Loucy (cell line): ENCODE measurements at regions not wholly inside any gene's neighbourhood (a gene's known extent, or its start where the extent isn't known, plus 50 kb on each side); places are given as distances from the start of the nearest gene placed in this dataset.

Experiments
- H2AFZ ChIP-seq: fragments of 200-600 bp; sonication (generic); 2 replicates; pipeline ENCODE4 v1.6.0; 2016; ENCODE audit warnings: antibody characterized with exemption, mild to moderate bottlenecking, low read length, moderate library complexity
- H3F3A ChIP-seq: fragments of 200-600 bp; 2 replicates; pipeline ENCODE4 v1.6.0; 2016; ENCODE audit warnings: antibody characterized with exemption, low read depth, mild to moderate bottlenecking
- H3K27me3 ChIP-seq: fragments of 200-600 bp; sonication (generic); 2 replicates; pipeline ENCODE4 v1.6.1; 2014; ENCODE audit warnings: low read length, mild to moderate bottlenecking; ENCODE audit not compliant: insufficient read depth, poor library complexity, severe bottlenecking
- H3K36me3 ChIP-seq: fragments of 200-600 bp; sonication (generic); 2 replicates; pipeline ENCODE4 v1.6.1; 2016; ENCODE audit warnings: low read length; ENCODE audit not compliant: insufficient read depth
- H3K4me1 ChIP-seq: fragments of 200-600 bp; sonication (generic); 2 replicates; pipeline ENCODE4 v1.5.1; 2014; ENCODE audit warnings: low read length, mild to moderate bottlenecking; ENCODE audit not compliant: insufficient read depth, poor library complexity, severe bottlenecking
- H3K4me2 ChIP-seq: fragments of 200-600 bp; sonication (generic); 2 replicates; pipeline ENCODE4 v1.6.0; 2014; ENCODE audit warnings: antibody characterized with exemption, low read length, low read depth, mild to moderate bottlenecking; ENCODE audit not compliant: poor library complexity, severe bottlenecking
- H3K4me3 ChIP-seq: fragments of 200-600 bp; sonication (generic); 2 replicates; pipeline ENCODE4 v1.5.1; 2014; ENCODE audit warnings: low read length, mild to moderate bottlenecking, mixed read lengths; ENCODE audit not compliant: poor library complexity, severe bottlenecking
- H3K79me2 ChIP-seq: fragments of 200-600 bp; sonication (generic); 2 replicates; pipeline ENCODE4 v1.6.1; 2014; ENCODE audit warnings: low read length; ENCODE audit not compliant: insufficient read depth
- H3K9ac ChIP-seq: fragments of 200-600 bp; sonication (generic); 2 replicates; pipeline ENCODE4 v1.6.0; 2014; ENCODE audit warnings: mild to moderate bottlenecking, low read depth, low read length, moderate library complexity; ENCODE audit not compliant: poor library complexity, severe bottlenecking
- H3K9me2 ChIP-seq: fragments of 200-600 bp; sonication (generic); replicated peaks from 2 replicates; pipeline ENCODE4 v1.6.1; 2016; ENCODE audit warnings: low read depth, low read length, mixed read lengths
- H3K9me3 ChIP-seq: fragments of 200-600 bp; sonication (generic); 2 replicates; pipeline ENCODE4 v1.6.1; 2014; ENCODE audit warnings: mild to moderate bottlenecking, antibody characterized with exemption, low read length, low read depth; ENCODE audit not compliant: insufficient read depth
- H4K20me1 ChIP-seq: fragments of 200-600 bp; sonication (generic); 2 replicates; pipeline ENCODE4 v1.6.0; 2014; ENCODE audit warnings: antibody characterized with exemption, low read length, mild to moderate bottlenecking; ENCODE audit not compliant: insufficient read depth, poor library complexity, severe bottlenecking
- CTCF ChIP-seq: fragments of 200-600 bp; sonication (generic); conservative IDR thresholded peaks from 2 replicates; pipeline ENCODE4 v1.5.1; 2014; ENCODE audit warnings: mild to moderate bottlenecking, antibody characterized with exemption, low read length
- EZH2phosphoT487 ChIP-seq: fragments of 200-600 bp; IDR thresholded peaks from 2 replicates; pipeline ENCODE4 v1.6.1; 2018; ENCODE audit warnings: antibody characterized with exemption, mild to moderate bottlenecking, moderate library complexity, borderline replicate concordance

GRCh38 chr1:78358165-78358564, 132.6 kb upstream of the PTGFR start:
- no peaks in the 10 kb centered on the region for H3K27me3 ChIP-seq
- H3K9me3 ChIP-seq: no peaks in the 10 kb centered on the region
- no peak overlapping the region for H3K9ac ChIP-seq
- H3K4me2 ChIP-seq: no peak overlapping the region
- no peaks in the 10 kb centered on the region for H3K9me2 ChIP-seq
- no peaks in the 10 kb centered on the region for H3K79me2 ChIP-seq
- no peaks in the 10 kb centered on the region for H3K36me3 ChIP-seq
- no peaks in the 10 kb centered on the region for H4K20me1 ChIP-seq
- no peak overlapping the region for H3K4me3 ChIP-seq
- no peaks in the 10 kb centered on the region for H3F3A ChIP-seq
- TF ChIP-seq CTCF (no peak), EZH2phosphoT487 (no peak)
- H2AFZ ChIP-seq: no peak overlapping the region
- H3K4me1 ChIP-seq: no peaks in the 10 kb centered on the region

GRCh38 chr1:78359666-78360065, 131.1 kb upstream of the PTGFR start:
- H3F3A ChIP-seq: no peaks in the 10 kb centered on the region
- H3K79me2 ChIP-seq: no peaks in the 10 kb centered on the region
- no peak overlapping the region for H3K9ac ChIP-seq
- H3K27me3 ChIP-seq: no peaks in the 10 kb centered on the region
- no peaks in the 10 kb centered on the region for H4K20me1 ChIP-seq
- H2AFZ ChIP-seq: no peak overlapping the region
- no peak overlapping the region for H3K4me3 ChIP-seq
- H3K4me1 ChIP-seq: no peaks in the 10 kb centered on the region
- H3K4me2 ChIP-seq: no peak overlapping the region
- H3K36me3 ChIP-seq: no peaks in the 10 kb centered on the region
- H3K9me2 ChIP-seq: no peaks in the 10 kb centered on the region
- TF ChIP-seq EZH2phosphoT487: no peak
- TF ChIP-seq CTCF: no peak
- no peaks in the 10 kb centered on the region for H3K9me3 ChIP-seq

GRCh38 chr1:78360584-78360983, 130.2 kb upstream of the PTGFR start:
- Histone ChIP-seq H3K4me1 (no peaks in the 10 kb centered on the region), H4K20me1 (no peaks in the 10 kb centered on the region), H3K79me2 (no peaks in the 10 kb centered on the region), H3K9me2 (no peaks in the 10 kb centered on the region), H3F3A (no peaks in the 10 kb centered on the region), H3K4me2 (no peak overlapping the region), H3K27me3 (no peaks in the 10 kb centered on the region), H3K9me3 (no peaks in the 10 kb centered on the region), H2AFZ (no peak overlapping the region), H3K9ac (no peak overlapping the region), H3K36me3 (no peaks in the 10 kb centered on the region), H3K4me3 (no peak overlapping the region)
- no peak for TF ChIP-seq CTCF
- no peak for TF ChIP-seq EZH2phosphoT487
